ENCODE measurements at regions not wholly inside any gene's neighbourhood (a gene's known extent, or its start where the extent isn't known, plus 50 kb on each side); places are given as distances from the start of the nearest gene placed in this dataset.

GRCh38 chr5:79868163-79868670, 122.8 kb downstream of the MTX3 start:
- DNase-seq, result peak; percentile 16

- DNase-seq, result peak; percentile 32
These were observed 125.5 kb downstream of the MTX3 start for GRCh38 chr5:79865579-79865978.

- DNase-seq, result no peak
These were observed 126.7 kb downstream of the MTX3 start for GRCh38 chr5:79864364-79864763.

- DNase-seq, result no peak
These were observed 131.5 kb downstream of the MTX3 start for GRCh38 chr5:79859588-79859987.

- no peak for DNase-seq
These were observed 132.7 kb downstream of the MTX3 start for GRCh38 chr5:79858410-79858723.

GRCh38 chr5:79857714-79858409, 133.2 kb downstream of the MTX3 start:
- peak; percentile 83 for DNase-seq

- no peak for DNase-seq
These were observed 134.5 kb downstream of the MTX3 start for GRCh38 chr5:79856456-79857055.

GRCh38 chr5:79853676-79854418, 137.2 kb downstream of the MTX3 start:
- DNase-seq, result no peak

- no peak for DNase-seq
These were observed 138.0 kb downstream of the MTX3 start for GRCh38 chr5:79853028-79853427.

GRCh38 chr5:79851391-79851863, 139.6 kb downstream of the MTX3 start:
- no peak for DNase-seq

GRCh38 chr5:79850941-79851340, 140.1 kb downstream of the MTX3 start:
- no peak for DNase-seq

- DNase-seq, result peak; percentile 72
These were observed 140.7 kb downstream of the MTX3 start for GRCh38 chr5:79850316-79850822.

- no peak for DNase-seq
These were observed 141.4 kb downstream of the MTX3 start for GRCh38 chr5:79849486-79850315.
